GM21360 (cell line): ENCODE measurements at regions not wholly inside any gene's neighbourhood (a gene's known extent, or its start where the extent isn't known, plus 50 kb on each side); places are given as distances from the start of the nearest gene placed in this dataset.
A peak's percentile ranks its signal among the peaks of the same experiment; 100 is the strongest.
"Not testable (repeated sequence)": the region's sequence is repeated elsewhere in the genome, so short reads cannot be mapped to it uniquely, and the experiment has no call there.

Experiments
- ATAC-seq: cut with Tn5 transposase; IDR thresholded peaks from one replicate; pipeline ENCODE4 v1.9.1; 2021; ENCODE audit warnings: mild to moderate bottlenecking, moderate library complexity; ENCODE audit not compliant: unreplicated experiment

DNA sequence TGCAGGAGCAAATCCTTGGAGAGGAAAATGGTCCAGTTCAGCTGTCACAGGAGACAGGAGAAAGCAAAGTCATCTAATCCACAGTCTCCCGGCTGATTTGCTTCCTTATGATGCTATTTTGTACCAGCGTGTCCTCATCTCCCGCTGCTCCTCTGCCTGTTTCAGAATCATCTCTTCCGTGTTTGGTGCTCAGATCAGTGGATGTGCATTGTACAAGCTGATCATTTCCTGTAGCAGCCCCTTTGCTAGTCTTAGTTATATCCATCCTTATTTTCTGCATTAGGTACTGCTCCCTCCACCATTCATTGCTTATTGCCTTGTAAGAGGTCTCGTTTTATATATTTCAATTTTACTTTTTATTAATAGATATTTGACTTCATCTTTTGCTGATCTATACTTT, 219.9 kb upstream of the PRSS58 start:
- ATAC-seq = not testable (repeated sequence)

DNA sequence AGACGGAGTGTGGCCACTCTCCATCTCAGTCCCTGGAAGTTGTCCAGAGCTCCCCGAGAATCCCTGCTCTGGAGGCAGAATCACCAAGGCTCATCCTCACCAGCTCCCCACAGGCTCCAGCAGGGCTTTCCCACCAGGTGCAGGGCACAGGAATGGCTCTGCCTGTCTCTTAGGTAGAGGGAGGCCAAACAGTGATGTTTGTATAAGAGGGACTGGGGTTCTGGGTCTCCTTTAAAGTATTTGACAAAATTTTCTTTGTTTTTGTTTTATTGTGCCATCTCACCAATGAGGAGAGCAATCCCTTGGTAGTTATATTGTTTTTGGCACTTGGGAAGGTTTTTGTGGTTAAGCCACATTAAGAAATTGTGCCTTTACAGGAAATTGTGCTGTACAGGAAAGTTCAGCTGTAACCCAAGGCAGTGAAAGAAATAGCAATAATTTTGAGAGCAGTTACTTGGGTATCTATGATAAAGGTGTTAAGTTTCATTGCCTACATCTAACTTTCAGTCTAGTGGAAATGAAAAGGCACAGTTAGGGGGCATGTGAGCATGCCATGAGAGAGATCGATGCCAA, 219.3 kb upstream of the PRSS58 start:
- ATAC-seq = no peak

GRCh38 chr7:142476077-142476476, 218.2 kb upstream of the PRSS58 start:
- no peak for ATAC-seq

- no peak for ATAC-seq
Observed at GRCh38 chr7:142471820-142472219, 214.0 kb upstream of the PRSS58 start.

DNA sequence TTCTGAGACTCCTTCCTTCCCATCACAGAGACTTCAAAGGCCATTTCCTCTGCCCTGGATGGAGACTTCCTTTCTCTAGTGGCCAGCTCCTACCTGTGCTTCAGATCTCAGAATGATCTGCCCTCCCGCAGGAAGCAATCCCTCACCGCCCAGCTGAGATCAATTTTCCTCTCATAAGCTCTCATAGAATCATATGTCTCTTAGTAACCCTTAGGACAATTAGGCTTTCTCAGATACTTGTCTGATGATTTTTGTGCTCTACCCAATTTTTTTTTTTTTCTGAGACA, 212.6 kb upstream of the PRSS58 start:
- no peak for ATAC-seq

DNA sequence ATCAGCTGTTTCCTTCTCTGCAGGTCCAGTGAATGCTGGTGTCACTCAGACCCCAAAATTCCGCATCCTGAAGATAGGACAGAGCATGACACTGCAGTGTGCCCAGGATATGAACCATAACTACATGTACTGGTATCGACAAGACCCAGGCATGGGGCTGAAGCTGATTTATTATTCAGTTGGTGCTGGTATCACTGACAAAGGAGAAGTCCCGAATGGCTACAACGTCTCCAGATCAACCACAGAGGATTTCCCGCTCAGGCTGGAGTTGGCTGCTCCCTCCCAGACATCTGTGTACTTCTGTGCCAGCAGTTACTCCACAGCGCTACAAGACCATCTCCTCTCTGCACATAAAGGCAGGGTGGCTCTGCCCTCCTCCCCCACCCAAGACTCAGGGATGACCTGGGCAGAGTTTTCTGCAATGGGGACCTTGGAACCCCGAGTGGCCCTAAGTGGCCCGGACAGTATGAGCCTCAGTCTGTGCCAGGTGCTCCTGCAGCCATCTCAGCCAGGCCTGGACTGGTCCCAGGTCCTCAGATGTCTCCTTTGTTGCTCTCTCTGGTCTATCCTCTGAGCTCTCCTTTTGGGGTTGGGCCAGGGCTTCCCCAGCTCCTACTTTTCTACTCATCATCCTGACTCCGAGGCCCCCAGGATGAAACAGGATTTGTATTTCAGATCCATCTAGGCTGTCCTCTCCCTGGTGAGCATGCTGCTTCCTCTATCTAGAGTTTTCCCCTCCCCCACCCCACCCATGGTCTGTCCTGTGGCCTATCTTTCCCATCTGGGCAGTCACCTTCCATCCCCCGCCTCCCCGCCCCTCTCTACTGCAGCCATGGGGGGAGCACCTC, 212.1 kb upstream of the PRSS58 start:
- ATAC-seq = no peak

- ATAC-seq = no peak
Observed at GRCh38 chr7:142468871-142469665, 211.2 kb upstream of the PRSS58 start.

- not testable (repeated sequence) for ATAC-seq
Observed at GRCh38 chr7:142467056-142467655, 209.3 kb upstream of the PRSS58 start.

GRCh38 chr7:142463401-142463850, 205.6 kb upstream of the PRSS58 start:
- ATAC-seq = no peak

DNA sequence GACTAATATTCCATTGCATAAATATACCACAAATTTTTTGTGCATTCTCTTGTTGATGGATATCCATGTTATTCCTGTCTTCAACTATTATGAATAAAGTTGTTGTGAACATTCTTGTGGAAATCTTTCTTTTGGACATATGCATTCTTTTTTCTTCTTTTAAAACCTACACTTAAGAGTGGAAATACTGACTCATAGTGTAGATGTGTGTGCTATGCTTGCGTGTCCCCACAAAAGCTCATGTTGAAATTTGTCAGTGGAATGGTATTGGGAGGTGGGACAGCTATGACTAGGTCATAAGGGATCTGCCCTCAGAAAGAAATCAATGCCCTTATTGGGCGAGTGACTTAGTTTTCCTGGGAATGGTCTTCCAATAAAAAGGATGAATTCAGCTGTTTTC, 203.6 kb upstream of the PRSS58 start:
- no peak for ATAC-seq

DNA sequence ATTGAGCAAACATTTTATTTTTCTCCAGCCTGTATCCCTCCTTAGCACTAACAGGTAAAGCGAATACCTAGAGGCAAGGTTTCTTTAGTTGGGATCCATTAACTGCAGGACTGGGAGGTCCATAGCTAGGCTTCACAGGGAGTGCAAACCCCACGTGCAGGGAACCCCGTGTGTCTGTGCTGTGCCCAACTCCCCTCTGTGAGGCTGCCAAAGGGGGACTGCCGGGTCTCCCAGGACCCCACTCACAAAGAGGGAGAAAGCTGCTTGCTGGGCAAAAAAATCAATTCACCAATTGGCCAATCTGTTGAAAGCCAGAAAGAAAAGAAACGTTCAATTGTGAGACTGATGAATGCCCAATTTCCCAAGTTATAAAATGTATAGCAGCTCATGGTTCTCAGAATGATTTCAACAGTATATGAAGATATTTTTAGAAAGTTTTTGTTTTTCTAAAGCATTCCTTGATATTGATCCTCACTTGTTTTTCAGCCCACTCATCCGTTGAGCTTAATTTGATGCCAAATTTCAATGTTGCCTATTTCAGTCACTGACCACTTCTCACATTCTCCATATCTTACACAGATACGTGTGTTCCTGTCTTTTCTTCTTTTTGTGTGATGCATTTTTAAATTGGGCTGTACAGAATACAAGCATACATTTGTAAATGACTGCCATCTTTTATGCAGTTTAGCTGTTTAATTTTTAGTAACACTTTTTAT, 202.7 kb upstream of the PRSS58 start:
- no peak for ATAC-seq

- ATAC-seq = peak; percentile 82
Observed at GRCh38 chr7:142459551-142459963, 201.7 kb upstream of the PRSS58 start.

GRCh38 chr7:142457146-142457703, 199.4 kb upstream of the PRSS58 start:
- ATAC-seq = no peak

GRCh38 chr7:142455392-142455791, 197.5 kb upstream of the PRSS58 start:
- no peak for ATAC-seq

- ATAC-seq = no peak
Observed at GRCh38 chr7:142454862-142455261, 197.0 kb upstream of the PRSS58 start.

- ATAC-seq = no peak
Observed at GRCh38 chr7:142452791-142453190, 194.9 kb upstream of the PRSS58 start.

DNA sequence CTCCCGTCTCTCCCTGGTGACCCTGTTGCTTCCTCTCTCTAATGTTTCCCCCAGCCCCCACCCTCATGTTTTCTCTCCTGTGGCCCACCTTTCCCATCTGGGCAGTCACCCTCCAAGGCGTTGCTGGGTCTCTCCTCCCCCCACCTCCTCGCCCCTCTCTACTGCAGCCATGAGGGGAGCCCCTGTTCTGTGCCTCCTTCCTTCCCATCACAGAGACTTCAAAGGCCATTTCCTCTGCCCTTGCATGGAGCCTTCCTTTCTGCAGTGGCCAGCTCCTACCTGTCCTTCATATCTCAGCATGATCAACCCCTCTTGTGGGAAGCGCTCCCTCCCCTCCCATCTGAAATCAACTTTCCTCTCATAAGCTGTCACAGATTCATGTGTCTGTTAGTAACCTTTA, 194.0 kb upstream of the PRSS58 start:
- no peak for ATAC-seq

GRCh38 chr7:142451296-142451695, 193.4 kb upstream of the PRSS58 start:
- no peak for ATAC-seq

DNA sequence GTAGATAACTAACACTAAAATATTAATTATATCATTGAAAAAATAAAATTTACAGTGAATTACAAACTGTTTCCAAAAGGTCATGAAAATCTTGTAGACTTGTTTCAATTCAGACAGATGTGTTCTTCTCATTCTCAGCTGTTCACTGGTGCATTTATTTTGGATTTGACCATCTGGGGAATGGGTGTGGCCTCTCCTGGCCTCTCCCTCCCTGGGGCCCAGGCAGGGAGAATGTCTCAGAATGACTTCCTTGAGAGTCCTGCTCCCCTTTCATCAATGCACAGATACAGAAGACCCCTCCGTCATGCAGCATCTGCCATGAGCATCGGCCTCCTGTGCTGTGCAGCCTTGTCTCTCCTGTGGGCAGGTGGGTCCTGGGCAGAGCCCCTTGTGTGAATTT, 192.8 kb upstream of the PRSS58 start:
- ATAC-seq = no peak

DNA sequence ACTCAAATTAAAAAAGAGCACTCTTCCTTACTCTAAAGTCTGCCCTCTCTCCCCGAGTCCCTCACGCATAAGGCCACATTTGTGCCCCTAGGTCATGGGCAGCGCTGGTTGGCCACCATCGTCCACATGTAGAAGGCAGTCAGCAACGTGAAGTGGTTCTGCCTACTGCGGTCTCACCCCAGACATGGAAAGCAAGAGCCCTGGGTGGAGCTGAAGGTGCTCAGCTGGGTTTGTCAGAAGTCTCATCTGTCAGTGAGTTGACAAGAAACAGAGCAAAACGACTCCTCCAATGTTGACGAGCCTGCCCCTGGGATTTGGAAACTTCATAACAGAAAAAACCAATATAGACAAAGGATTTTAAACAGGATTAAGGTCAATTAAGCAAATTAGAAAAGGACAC, 192.3 kb upstream of the PRSS58 start:
- no peak for ATAC-seq

GRCh38 chr7:142448857-142449256, 191.0 kb upstream of the PRSS58 start:
- ATAC-seq = not testable (repeated sequence)
